ENCODE measurements at regions not wholly inside any gene's neighbourhood (a gene's known extent, or its start where the extent isn't known, plus 50 kb on each side); places are given as distances from the start of the nearest gene placed in this dataset.

DNA sequence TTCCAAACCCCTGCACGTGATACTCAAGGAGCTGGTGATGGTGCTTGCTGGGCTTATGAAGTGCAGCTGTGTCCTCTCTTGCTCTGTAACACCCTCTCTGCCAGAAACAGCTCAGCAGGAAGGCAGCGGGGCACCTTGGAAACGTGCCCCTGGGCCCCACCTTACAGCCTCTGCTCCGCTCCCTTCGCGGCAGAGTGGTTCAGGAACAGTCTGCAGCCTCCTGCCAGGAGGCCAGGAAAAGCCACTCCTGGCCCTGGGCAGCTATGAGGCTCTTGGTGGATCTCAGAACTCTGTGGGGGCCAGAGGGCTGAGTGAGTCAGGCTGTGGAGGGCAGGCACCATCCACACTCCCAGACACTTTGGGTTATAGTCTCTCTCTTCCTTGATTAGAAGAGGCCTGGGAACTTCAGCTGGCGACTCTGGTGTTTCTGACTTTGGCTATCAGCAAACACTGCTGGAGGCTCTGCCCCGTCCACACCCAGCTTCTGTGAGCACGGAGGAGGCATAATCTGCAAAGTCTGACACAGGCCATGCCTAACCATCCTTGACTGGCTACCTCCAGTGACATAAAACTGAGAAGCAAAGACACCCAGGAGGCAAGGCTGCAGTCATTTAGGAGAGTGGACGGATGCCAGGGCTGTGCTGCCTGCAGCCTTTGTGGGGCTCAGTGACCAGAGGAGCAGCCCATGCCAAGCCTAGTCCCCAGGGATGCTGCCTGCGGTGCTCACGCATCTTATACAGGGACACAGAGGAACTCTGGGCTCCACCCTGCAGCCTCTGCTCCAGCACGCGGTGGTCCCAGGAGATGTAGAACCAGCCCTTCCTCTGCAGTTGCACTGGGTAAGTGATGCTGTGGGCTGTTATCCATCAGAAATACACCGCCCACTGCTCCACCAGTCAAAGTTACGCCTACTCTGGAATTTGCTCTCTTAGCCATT, 65.3 kb downstream of the METRNL start:
- no peak overlapping the region for H3K27ac ChIP-seq
- intact Hi-C loops (cut with DNase I), result no loop called here
- H3K36me3 ChIP-seq, result no peaks in the 10 kb centered on the region
- no peak for TF ChIP-seq CTCF (IDR thresholded peaks at IDR 0.05)
- no peaks in the 10 kb centered on the region for H3K27me3 ChIP-seq (ENCODE audit: low read depth)
- peak; percentile 43 for DNase-seq
- H3K4me1 ChIP-seq, result peaks cover 9% of the 10 kb centered on the region
- no peak overlapping the region for H3K4me3 ChIP-seq
- peak; percentile 52 to 62 for ATAC-seq
- H3K9me3 ChIP-seq, result no peaks in the 10 kb centered on the region

- ATAC-seq, result peak in 1 of 2 donors; percentile 28
- Histone ChIP-seq H3K36me3 (no peaks in the 10 kb centered on the region), H3K4me1 (peaks cover 9% of the 10 kb centered on the region), H3K27ac (no peak overlapping the region), H3K27me3 (ENCODE audit: low read depth) (no peaks in the 10 kb centered on the region), H3K9me3 (no peaks in the 10 kb centered on the region), H3K4me3 (no peak overlapping the region)
- no peak for TF ChIP-seq CTCF (IDR thresholded peaks at IDR 0.05)
- intact Hi-C loops (cut with DNase I), result no loop called here
- DNase-seq, result no peak
Measured at GRCh38 chr17:83145358-83145738, 65.9 kb downstream of the METRNL start.

GRCh38 chr17:83145831-83146230, 66.4 kb downstream of the METRNL start:
- no peaks in the 10 kb centered on the region for H3K9me3 ChIP-seq
- ATAC-seq, result no peak
- peaks cover 9% of the 10 kb centered on the region for H3K4me1 ChIP-seq
- no peaks in the 10 kb centered on the region for H3K27me3 ChIP-seq (ENCODE audit: low read depth)
- no peak for DNase-seq
- intact Hi-C loops (cut with DNase I), result no loop called here
- no peak overlapping the region for H3K27ac ChIP-seq
- H3K36me3 ChIP-seq, result no peaks in the 10 kb centered on the region
- TF ChIP-seq CTCF (IDR thresholded peaks at IDR 0.05), result no peak
- H3K4me3 ChIP-seq, result no peak overlapping the region

GRCh38 chr17:83146347-83146746, 66.9 kb downstream of the METRNL start:
- TF ChIP-seq CTCF (IDR thresholded peaks at IDR 0.05), result no peak
- intact Hi-C loops (cut with DNase I), result no loop called here
- Histone ChIP-seq H3K27ac (no peak overlapping the region), H3K9me3 (no peaks in the 10 kb centered on the region), H3K4me3 (no peak overlapping the region), H3K27me3 (ENCODE audit: low read depth) (no peaks in the 10 kb centered on the region), H3K4me1 (peaks cover 9% of the 10 kb centered on the region), H3K36me3 (no peaks in the 10 kb centered on the region)
- DNase-seq (no peak), ATAC-seq (no peak)

DNA sequence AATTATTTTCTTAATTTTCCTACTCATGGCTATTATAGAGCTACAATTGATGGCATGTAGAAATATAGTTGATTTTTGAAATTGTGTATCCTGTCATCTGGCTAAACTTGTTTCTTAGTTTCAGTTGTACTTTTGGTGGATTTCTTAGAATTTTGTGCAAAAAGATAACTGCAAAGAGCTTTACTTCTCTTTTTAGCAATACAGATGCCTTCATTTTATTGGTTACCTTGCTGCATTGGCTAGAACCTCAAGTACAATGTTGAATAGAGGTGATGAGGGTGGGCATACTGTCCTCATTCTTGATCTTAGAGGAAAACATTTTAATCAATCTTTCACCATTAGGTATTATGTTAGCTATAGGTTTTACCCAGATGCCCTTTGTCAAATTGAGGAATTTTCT, 67.9 kb downstream of the METRNL start:
- Histone ChIP-seq H3K4me1 (peaks cover 9% of the 10 kb centered on the region), H3K9me3 (no peaks in the 10 kb centered on the region), H3K36me3 (no peaks in the 10 kb centered on the region), H3K4me3 (no peak overlapping the region), H3K27me3 (ENCODE audit: low read depth) (peaks cover 5% of the 10 kb centered on the region), H3K27ac (no peak overlapping the region)
- intact Hi-C loops (cut with DNase I), result no loop called here
- no peak for TF ChIP-seq CTCF (IDR thresholded peaks at IDR 0.05)
- ATAC-seq, result no peak
- DNase-seq, result no peak
